Superior temporal gyrus (tissue), 1 donor: ENCODE measurements at regions not wholly inside any gene's neighbourhood (a gene's known extent, or its start where the extent isn't known, plus 50 kb on each side); places are given as distances from the start of the nearest gene placed in this dataset.
"Not testable (repeated sequence)": the region's sequence is repeated elsewhere in the genome, so short reads cannot be mapped to it uniquely, and the experiment has no call there.

Source experiments
- DNase-seq: peaks from one replicate; pipeline ENCODE4 v3.0.0-alpha.2; 2016; ENCODE audit errors: extremely low spot score

DNA sequence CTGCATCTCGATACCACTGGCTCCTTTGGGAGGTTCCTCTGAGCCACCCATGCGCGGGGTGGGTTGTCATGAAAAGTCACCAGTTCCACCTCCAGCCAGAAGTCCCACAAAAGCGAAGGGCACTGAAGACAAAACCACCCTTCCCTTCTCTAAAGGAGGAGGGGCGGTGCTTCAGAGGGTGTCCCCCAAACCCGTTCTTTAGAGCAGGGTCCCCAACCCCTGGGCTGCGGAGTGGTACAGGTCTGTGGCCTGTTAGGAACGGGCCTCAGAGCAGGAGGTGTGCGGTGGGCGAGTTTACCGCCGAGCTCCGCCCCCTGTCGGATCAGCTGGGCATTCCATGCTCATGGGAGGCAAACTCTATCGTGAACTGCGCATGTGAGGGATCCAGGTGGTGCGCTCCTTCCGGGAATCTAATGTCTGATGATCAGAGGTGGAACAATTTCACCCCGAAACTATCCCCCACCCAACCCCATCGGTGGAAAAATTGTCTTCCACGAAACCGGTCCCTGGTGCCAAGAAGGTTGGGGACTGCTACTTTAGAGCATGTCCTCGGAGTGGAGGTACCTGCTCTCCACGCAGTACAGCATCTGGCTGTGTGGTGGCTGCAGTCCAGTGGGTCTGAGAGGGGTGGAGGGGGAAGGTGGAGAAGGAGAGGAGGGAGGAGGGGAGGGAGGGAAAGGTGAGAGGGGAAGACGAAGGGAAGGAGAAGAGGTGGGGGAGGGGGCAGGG is 72.9 kb upstream of the SEPTIN5 start:
- no peak for DNase-seq

DNA sequence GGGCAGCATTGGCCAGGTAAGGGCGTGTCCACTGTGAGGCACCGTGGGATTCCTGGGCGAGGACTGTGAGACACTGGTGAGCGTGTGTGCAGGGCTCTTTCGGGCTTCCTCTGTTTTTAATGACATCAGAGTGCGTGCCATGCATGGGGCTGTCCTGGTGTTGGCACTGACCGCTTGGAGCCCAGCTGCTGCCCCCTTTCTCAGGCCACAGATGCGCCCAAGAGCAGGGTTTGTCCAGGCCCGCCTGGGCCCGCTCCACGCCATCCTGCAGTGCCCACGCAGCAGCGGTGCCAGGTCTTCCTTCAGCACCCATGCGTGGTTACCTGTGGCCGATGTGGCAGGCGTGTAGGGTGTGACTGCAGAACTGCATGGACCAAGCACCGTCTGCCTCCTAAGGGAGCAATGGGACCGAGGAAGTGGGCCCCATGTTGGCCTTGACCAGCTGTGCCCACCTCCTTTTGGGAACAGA is 72.3 kb upstream of the SEPTIN5 start:
- DNase-seq: no peak

DNA sequence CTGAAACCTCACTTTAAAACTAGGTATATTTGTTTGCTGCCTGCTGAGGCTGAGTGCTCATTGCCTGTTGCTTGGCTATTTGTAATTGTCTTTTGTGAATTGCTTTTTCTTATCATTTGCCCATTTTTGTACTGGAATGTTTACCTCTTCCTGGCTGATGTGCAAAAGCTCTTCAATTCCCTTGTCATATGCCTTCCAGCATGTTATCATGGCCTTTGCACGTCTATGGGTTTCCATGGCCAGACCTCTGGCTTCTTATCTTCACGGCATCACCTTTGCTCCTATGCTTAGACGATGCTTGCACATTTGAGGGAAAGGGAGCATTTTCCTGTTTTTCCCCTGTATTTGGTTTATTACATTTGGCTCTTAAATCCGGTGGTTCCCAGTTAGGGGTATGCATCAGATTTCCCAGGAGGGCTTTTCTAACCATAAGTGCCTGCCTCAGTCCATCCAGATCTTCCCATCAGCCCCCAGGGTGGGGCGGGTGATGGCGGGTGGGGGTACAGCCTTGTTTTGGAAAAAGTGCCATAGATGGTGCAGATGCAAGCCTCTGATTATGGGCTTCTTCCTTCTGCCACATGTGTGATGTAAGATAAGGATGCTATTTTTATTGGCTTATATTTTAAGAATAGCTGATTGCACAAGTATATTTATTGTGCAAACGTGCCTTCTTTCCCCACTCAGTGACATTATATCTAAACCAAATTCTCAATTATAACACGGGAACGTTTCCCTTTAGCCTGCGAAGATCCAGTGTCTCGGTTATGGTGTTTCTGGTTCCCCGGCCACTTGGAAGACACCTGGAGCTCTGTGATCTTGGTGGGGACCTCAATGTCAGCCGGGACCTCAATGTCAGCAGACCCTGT is 70.6 kb upstream of the SEPTIN5 start:
- no peak for DNase-seq

DNA sequence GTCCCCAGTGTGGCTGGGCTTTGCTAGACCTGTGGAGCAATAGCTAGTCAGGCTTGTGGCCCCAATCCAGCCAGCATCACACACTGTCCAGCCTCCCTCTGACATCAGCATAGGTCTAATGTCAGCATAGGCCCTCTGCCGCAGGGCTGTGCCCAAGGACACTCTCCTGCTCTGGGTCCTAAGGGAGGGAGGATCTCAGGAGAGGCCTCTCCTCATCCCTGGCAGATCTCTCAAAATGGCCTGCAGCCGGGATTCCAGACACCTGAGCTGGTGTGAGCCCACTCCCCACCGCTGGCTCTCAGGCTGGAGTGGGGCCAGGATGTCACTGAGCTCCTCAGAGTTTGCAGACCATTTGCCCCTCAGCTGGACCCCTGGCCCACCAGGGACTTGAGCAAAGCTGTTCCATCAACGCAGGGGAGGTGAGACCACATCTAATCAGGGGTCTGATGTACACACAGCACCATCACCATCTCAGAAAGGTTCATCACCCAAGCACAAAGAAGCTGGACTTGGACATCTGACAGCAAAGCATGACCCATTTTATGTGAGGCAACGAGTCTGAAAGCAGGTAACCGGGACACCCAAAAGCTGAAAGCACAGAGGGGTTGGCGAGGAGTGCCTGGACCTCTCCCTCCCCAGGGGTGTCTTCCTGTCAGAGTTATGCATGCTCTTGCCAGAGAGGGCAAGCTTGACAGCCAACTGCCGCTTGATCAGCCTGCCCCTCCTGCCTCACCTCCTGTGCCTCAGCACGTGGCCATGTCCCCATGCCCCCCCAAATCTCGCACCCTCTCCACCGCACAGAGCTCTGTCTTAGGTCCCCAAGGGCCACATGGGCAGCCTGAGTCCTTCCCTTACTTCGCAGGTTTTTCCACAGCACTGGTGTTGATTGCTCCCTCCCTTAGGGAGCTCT is 69.7 kb upstream of the SEPTIN5 start:
- DNase-seq: no peak

DNA sequence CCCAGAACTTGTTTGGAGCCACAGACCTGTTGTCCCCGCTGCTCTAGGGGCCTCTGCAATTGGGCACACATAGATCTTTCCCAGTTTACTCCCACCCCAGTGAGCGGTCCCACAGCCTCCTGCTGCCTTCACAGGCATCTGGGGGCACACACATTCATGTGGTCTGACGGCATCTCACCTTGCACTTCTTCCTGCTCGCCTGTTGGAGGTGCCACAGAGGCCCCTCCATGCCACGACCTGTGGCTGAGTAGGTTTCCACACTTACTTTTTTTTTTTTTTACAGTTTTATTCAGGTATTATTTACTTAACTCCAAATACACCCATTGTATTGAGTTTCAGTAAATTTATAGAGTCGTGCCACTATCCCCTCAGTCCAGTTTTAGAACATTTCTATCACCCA is 68.9 kb upstream of the SEPTIN5 start:
- no peak for DNase-seq

GRCh38 chr22:19645905-19646304 is 68.4 kb upstream of the SEPTIN5 start:
- DNase-seq: no peak

DNA sequence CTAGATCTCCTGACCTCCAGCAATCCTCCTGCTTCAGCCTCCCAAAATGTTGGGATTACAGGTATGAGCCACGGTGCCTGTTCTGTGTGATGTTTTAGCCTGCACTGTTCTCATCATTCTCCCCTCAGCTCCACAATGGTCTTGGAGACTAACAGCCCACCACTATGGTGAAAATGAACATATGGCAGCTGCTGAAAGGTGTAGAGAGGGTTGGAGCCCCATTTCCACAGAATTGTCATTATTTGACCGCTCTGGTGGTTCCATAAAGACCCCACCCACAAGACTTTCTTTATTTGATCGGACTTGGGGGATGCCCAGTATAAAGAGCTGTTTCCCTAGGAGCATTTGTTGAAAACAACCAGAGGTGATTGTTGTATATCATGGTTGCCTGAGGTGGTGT is 67.9 kb upstream of the SEPTIN5 start:
- no peak for DNase-seq

DNA sequence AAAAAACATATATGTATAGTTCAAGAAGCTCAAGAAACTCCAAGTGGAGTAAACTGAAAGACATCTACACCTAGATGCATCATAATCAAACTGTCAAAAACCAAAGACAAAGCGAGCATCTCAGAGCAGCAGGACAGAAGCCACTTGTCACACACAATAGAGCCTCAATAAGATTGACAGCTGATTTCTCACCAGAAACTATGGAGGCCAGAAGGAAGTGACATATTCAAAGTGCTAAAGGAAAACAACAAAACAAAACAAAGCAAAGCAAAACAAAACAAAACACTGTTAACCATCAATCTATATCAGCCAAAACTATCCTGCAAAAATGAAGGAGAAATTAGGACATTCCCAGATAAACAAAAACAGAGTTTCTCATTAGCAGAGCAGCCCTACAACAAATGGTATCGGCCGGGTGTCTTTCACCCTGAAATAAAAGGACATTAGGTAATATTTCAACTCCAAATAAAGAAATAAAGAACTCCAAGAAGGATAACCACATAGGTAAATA is 65.8 kb upstream of the SEPTIN5 start:
- DNase-seq: no peak

- no peak for DNase-seq
These were observed 62.0 kb upstream of the SEPTIN5 start for GRCh38 chr22:19652316-19652715.

DNA sequence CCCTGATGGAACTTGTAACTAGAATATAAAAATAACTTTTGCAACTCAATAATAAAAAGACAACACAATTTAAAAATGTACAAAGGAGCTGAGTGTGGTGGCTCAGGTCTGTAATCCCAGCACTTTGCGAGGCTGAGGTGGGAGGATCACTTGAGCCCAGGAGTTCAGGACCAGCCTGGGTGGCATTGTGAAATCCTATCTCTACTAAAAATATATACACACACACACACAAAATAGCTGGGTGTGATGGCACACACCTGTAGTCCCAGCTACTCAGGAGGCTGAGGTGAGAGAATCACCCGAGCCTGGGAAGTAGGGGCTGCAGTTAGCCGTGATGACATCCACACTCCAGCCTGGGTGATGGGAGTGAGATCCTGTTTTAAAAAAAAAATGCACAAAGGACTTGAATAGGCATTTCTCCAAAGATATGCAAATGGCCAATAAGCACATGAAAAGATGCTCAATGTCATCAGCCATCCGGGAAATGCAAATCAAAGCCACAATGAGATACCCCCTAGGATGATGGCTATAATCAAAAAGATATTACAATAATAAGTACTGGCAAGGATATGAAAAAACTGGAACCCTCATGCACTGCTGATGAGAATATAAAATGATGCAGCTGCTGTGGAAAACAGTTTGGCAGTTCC is 59.8 kb upstream of the SEPTIN5 start:
- DNase-seq: no peak

DNA sequence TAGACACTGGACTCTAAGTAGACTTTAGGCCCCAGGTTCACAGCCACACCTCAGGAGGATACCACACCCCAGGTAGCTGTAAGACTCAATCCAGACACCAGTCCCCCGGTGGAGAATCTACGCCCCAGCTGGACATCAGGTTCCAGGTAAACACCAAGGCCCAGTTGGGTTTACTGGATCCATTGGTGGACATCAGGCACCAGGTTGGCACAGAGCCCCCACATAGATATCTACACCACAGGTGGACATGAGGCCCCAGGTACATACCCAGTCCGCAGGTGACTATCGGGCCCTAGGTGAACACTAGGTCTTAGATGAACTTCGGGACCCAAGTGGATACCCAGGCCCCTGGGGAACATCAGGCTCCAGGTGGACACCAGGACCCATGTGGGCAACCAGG is 58.9 kb upstream of the SEPTIN5 start:
- no peak for DNase-seq

DNA sequence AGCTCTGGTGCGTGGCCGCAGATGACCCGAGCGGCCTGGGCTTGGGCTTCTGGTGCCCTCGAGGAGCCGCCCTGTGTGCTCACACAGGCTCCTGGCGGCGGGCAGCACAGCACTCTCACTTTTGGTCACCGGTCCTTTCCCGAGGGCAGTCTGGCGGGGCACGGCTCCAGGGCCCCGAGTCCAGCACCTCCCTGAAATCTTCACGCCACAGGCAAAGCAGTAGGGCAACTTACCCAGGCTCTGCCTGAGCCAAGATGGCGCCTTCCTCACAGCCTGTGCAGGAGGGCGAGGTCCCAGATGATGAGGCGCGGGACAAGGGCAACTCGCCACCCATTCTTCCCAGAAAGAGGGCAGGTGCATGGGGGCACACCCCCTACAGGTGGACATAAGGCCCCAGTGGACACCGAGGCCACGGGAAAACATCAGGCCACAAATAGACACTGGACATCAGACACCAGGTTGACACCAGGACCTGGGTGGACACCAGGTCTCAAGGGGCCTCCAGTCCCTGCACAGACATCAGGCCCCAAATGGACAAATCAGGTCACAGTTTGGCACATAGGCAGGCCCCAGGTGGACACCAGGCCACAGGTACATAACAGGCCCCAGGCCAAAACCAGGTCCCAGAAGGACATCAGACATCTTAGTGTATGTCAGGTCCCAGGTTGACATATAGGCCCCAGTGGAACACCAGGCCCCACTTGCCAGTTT is 57.6 kb upstream of the SEPTIN5 start:
- no peak for DNase-seq

DNA sequence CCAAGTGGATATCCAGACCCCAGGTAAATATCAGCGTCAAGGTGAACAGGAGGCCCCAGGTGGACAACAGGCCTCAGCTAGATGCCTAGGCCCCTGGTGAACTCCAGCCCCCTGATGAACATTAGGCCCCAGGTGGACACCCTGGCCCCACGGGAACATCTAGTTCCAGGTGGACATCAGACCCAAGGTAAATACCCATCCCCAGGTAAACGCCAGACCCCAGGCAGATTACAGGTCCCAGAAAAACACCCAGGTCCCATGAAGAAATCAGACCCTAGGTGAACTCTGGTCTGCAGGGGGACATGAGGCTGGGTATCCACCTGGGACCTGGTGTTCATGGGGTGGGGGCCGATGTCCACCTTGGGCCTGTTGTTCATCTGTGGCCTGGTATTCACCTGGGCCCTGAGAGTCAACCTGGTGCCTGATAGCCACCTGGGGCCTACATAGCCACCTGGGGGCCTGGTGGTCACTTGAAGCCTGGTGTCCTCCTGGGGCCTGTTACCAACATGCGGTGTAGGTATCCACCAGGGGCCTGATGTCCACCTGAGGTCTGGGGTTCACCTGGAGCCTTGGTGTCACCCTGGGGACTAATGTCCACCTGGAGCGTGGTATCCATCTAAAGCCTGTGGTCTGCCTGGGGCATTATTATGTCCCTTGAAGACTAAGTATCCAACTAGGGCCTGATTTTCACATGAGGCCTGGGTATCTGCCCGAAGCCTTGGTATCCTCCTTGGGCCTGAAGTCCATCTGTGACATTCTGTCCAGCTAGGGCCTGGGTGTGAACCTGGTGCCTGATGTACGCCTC is 56.8 kb upstream of the SEPTIN5 start:
- DNase-seq: no peak

GRCh38 chr22:19658057-19658966 is 56.0 kb upstream of the SEPTIN5 start:
- no peak for DNase-seq

- no peak for DNase-seq
These were observed 55.1 kb upstream of the SEPTIN5 start for GRCh38 chr22:19658967-19659804.

GRCh38 chr22:19659805-19660345 is 54.4 kb upstream of the SEPTIN5 start:
- DNase-seq: no peak

DNA sequence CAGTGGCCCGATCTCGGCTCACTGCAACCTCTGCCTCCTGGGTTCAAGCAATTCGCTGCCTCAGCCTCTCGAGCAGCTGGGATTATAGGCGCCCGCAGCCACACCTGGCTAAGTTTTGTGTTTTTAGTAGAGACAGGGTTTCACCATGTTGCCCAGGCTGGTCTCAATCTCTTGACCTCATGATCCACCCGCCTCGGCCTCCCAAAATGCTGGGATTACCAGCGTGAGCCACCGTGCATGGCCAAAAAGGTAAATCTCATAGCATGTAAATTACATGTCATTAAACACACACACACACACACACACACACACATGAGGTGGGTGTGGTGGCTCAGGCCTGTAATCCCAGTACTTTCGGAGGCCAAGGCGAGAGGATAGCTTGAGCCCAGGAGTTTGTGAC is 53.7 kb upstream of the SEPTIN5 start:
- DNase-seq: not testable (repeated sequence)
